NB4 (cell line): ENCODE measurements at regions not wholly inside any gene's neighbourhood (a gene's known extent, or its start where the extent isn't known, plus 50 kb on each side); places are given as distances from the start of the nearest gene placed in this dataset.

Source experiments
- MYC ChIP-seq: IDR thresholded peaks from 2 replicates; pipeline ENCODE4 v1.6.1; 2011; ENCODE audit warnings: low read depth, low read length
- POLR2A ChIP-seq: IDR thresholded peaks from 2 replicates; pipeline ENCODE4 v1.6.1; 2011; ENCODE audit warnings: mild to moderate bottlenecking; ENCODE audit not compliant: insufficient read length; ENCODE audit errors: extremely low read depth
- TF ChIP-seq, protein P1 (sequence below): IDR thresholded peaks from one replicate; pipeline ENCODE4 v1.5.1; 2012; ENCODE audit warnings: low read depth, low read length

DNA sequence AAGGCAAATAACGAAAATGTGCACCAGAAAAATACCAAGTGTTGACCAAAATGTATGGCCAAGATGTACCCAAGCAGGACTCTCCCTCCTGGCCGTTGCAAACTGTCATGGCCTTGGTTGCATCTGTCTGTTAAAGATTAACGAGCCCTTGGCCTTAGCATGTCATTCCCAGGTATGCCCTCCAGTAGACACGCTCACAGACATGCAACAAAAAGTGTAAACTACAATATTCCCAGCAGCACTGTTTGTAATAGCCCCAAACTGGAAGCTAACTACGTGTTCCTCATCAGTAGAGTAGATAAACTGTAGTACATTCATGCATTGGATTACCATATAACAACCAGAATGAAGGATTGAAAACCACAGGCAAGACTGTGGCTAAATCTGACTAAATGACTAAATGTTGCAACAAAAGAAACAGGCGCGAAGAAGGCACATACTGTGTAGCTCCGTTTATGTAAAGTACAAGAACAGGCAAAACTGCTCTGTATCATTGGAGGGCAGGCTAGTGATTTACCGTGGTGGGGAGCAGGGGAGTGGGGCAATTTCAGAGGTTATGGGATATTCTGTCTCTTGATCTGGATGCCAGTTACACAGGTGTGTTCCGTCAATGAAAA is 232.8 kb upstream of the DIO3 start:
- no peak for TF ChIP-seq MYC
- TF ChIP-seq, protein P1, sequence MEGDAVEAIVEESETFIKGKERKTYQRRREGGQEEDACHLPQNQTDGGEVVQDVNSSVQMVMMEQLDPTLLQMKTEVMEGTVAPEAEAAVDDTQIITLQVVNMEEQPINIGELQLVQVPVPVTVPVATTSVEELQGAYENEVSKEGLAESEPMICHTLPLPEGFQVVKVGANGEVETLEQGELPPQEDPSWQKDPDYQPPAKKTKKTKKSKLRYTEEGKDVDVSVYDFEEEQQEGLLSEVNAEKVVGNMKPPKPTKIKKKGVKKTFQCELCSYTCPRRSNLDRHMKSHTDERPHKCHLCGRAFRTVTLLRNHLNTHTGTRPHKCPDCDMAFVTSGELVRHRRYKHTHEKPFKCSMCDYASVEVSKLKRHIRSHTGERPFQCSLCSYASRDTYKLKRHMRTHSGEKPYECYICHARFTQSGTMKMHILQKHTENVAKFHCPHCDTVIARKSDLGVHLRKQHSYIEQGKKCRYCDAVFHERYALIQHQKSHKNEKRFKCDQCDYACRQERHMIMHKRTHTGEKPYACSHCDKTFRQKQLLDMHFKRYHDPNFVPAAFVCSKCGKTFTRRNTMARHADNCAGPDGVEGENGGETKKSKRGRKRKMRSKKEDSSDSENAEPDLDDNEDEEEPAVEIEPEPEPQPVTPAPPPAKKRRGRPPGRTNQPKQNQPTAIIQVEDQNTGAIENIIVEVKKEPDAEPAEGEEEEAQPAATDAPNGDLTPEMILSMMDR: no peak
- TF ChIP-seq POLR2A: no peak
